HEK293 (cell line): ENCODE measurements at regions not wholly inside any gene's neighbourhood (a gene's known extent, or its start where the extent isn't known, plus 50 kb on each side); places are given as distances from the start of the nearest gene placed in this dataset.

Experiments
- TCF7L2 ChIP-seq: IDR thresholded peaks from 2 replicates; pipeline ENCODE4 v1.6.1; 2011; ENCODE audit warnings: low read depth, mild to moderate bottlenecking, inconsistent platforms, low read length, moderate library complexity, borderline replicate concordance
- ZNF529 ChIP-seq: fragments of 450-650 bp; formaldehyde crosslinking; IDR thresholded peaks from 2 replicates; pipeline ENCODE4 v1.5.1; 2017; ENCODE audit warnings: missing genetic modification characterization, missing biosample characterization; ENCODE audit not compliant: insufficient replicate concordance

DNA sequence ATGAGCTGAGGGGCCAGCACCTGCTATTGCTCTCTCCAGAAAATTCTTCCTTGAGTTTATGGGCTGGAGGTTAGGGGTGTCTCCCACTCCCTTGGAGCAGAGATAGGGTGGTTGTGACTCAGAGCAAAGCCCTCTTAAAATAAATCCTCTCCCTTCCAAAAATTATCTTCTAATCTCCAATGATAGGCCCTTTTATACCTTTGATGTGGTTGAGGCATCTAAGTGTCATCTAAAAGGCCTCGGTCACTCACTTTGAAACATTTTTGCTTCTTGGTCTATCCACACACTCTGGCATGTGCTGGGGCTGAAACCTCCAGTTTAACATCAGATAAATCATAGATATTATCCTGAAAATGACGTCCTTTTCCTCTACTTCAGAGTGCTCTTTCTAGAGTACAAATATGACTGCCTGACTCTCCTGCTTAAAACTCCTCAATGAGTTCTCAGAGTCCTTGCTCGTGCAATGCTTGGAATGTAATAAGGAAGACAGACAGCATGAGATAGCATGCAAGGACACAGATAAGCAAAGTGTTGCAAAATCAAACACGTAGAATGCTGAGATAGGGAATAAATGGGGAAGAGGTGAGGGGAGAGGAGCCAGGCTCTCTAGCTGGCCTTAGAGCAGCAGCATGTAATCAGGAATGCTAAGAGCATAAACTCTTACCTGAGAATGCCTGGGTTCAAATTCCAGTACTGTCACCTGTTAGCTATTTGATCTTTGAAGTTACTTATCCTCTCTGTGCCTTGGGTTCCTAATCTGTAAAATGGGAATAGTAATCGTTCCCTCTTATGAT, 374.1 kb upstream of the CITED2 start:
- TF ChIP-seq ZNF529 (no peak), TCF7L2 (no peak)
